ENCODE measurements at regions not wholly inside any gene's neighbourhood (a gene's known extent, or its start where the extent isn't known, plus 50 kb on each side); places are given as distances from the start of the nearest gene placed in this dataset.
"Not testable (repeated sequence)": the region's sequence is repeated elsewhere in the genome, so short reads cannot be mapped to it uniquely, and the experiment has no call there.

GRCh38 chr1:66478116-66478515 is 55.8 kb upstream of the SGIP1 start:
- Mint-ChIP-seq H3K9me3 (ENCODE audit: unreplicated experiment) (peaks cover 4% of the 10 kb centered on the region), H3K4me3 (ENCODE audit: unreplicated experiment) (no peak overlapping the region), H3K27ac (ENCODE audit: unreplicated experiment) (peak overlapping the region; percentile 95), H3K36me3 (ENCODE audit: low read depth, unreplicated experiment) (no peaks in the 10 kb centered on the region), H3K27me3 (ENCODE audit: low read depth, unreplicated experiment) (no peaks in the 10 kb centered on the region), H3K4me1 (ENCODE audit: low read depth, unreplicated experiment) (peaks cover 22% of the 10 kb centered on the region)
- Histone ChIP-seq H3K9me3 (ENCODE audit: insufficient read depth, low read depth, low read length) (no peaks in the 10 kb centered on the region), H3K4me3 (ENCODE audit: insufficient read depth, low read depth, low read length) (no peak overlapping the region), H2AFZ (ENCODE audit: low read depth, low read length) (peak overlapping the region; percentile 45), H3K27ac (ENCODE audit: low read depth, low read length) (peak overlapping the region; percentile 29), H4K20me1 (ENCODE audit: insufficient read depth, low read length) (no peaks in the 10 kb centered on the region), H3K9ac (ENCODE audit: low read length) (no peak overlapping the region), H3K36me3 (ENCODE audit: insufficient read depth, low read length) (no peaks in the 10 kb centered on the region), H3K27me3 (ENCODE audit: insufficient read depth, low read length) (no peaks in the 10 kb centered on the region), H3K4me1 (ENCODE audit: insufficient read depth, low read length) (peaks cover 10% of the 10 kb centered on the region), H3K79me2 (ENCODE audit: insufficient read depth, low read length) (no peaks in the 10 kb centered on the region), H3K4me2 (ENCODE audit: low read length) (peak overlapping the region; percentile 45)
- TF ChIP-seq CTCF (IDR thresholded peaks at IDR 0.05; ENCODE audit: insufficient read depth, low read depth, low read length) (no peak), EZH2 (IDR thresholded peaks at IDR 0.05; ENCODE audit: insufficient read depth, low read length) (no peak)
- peak; percentile 65 for FAIRE-seq
- DNase-seq (ENCODE audit: low read depth): peak; percentile 90

GRCh38 chr1:66480162-66480561 is 53.8 kb upstream of the SGIP1 start:
- TF ChIP-seq EZH2 (IDR thresholded peaks at IDR 0.05; ENCODE audit: insufficient read depth, low read length) (no peak), CTCF (IDR thresholded peaks at IDR 0.05; ENCODE audit: insufficient read depth, low read depth, low read length) (no peak)
- H3K27ac ChIP-seq (ENCODE audit: low read depth, low read length): no peak overlapping the region
- Mint-ChIP-seq H3K4me3 (ENCODE audit: unreplicated experiment) (no peak overlapping the region), H3K27me3 (ENCODE audit: low read depth, unreplicated experiment) (no peaks in the 10 kb centered on the region), H3K4me1 (ENCODE audit: low read depth, unreplicated experiment) (peaks cover 22% of the 10 kb centered on the region), H3K27ac (ENCODE audit: unreplicated experiment) (no peak overlapping the region), H3K9me3 (ENCODE audit: unreplicated experiment) (peaks cover 4% of the 10 kb centered on the region), H3K36me3 (ENCODE audit: low read depth, unreplicated experiment) (no peaks in the 10 kb centered on the region)
- H3K4me1 ChIP-seq (ENCODE audit: insufficient read depth, low read length): peaks cover 10% of the 10 kb centered on the region
- no peaks in the 10 kb centered on the region for H3K9me3 ChIP-seq (ENCODE audit: insufficient read depth, low read depth, low read length)
- H3K4me3 ChIP-seq (ENCODE audit: insufficient read depth, low read depth, low read length): no peak overlapping the region
- no peaks in the 10 kb centered on the region for H3K27me3 ChIP-seq (ENCODE audit: insufficient read depth, low read length)
- H3K79me2 ChIP-seq (ENCODE audit: insufficient read depth, low read length): no peaks in the 10 kb centered on the region
- H3K9ac ChIP-seq (ENCODE audit: low read length): no peak overlapping the region
- H4K20me1 ChIP-seq (ENCODE audit: insufficient read depth, low read length): no peaks in the 10 kb centered on the region
- no peak for FAIRE-seq
- H2AFZ ChIP-seq (ENCODE audit: low read depth, low read length): no peak overlapping the region
- no peak overlapping the region for H3K4me2 ChIP-seq (ENCODE audit: low read length)
- DNase-seq (ENCODE audit: low read depth): no peak
- no peaks in the 10 kb centered on the region for H3K36me3 ChIP-seq (ENCODE audit: insufficient read depth, low read length)

GRCh38 chr1:66481215-66481614 is 52.7 kb upstream of the SGIP1 start:
- H3K36me3 ChIP-seq (ENCODE audit: insufficient read depth, low read length); H3K9ac ChIP-seq (ENCODE audit: low read length); H3K27me3 ChIP-seq (ENCODE audit: insufficient read depth, low read length); H3K27ac ChIP-seq (ENCODE audit: low read depth, low read length); H2AFZ ChIP-seq (ENCODE audit: low read depth, low read length); H3K36me3 Mint-ChIP-seq (ENCODE audit: low read depth, unreplicated experiment); H3K9me3 Mint-ChIP-seq (ENCODE audit: unreplicated experiment); H3K79me2 ChIP-seq (ENCODE audit: insufficient read depth, low read length); H3K9me3 ChIP-seq (ENCODE audit: insufficient read depth, low read depth, low read length); H3K4me2 ChIP-seq (ENCODE audit: low read length); H3K27me3 Mint-ChIP-seq (ENCODE audit: low read depth, unreplicated experiment); H4K20me1 ChIP-seq (ENCODE audit: insufficient read depth, low read length); FAIRE-seq; DNase-seq (ENCODE audit: low read depth); H3K4me1 ChIP-seq (ENCODE audit: insufficient read depth, low read length); H3K27ac Mint-ChIP-seq (ENCODE audit: unreplicated experiment); H3K4me3 ChIP-seq (ENCODE audit: insufficient read depth, low read depth, low read length); H3K4me3 Mint-ChIP-seq (ENCODE audit: unreplicated experiment): not testable (repeated sequence)
- peaks cover 20% of the 10 kb centered on the region for H3K4me1 Mint-ChIP-seq (ENCODE audit: low read depth, unreplicated experiment)

Measured in astrocyte (in vitro differentiated cells and primary cell).